Loucy (cell line): ENCODE measurements at regions not wholly inside any gene's neighbourhood (a gene's known extent, or its start where the extent isn't known, plus 50 kb on each side); places are given as distances from the start of the nearest gene placed in this dataset.

Source experiments
- H2AFZ ChIP-seq: fragments of 200-600 bp; sonication (generic); 2 replicates; pipeline ENCODE4 v1.6.0; 2016; ENCODE audit warnings: antibody characterized with exemption, mild to moderate bottlenecking, low read length, moderate library complexity
- H3F3A ChIP-seq: fragments of 200-600 bp; 2 replicates; pipeline ENCODE4 v1.6.0; 2016; ENCODE audit warnings: antibody characterized with exemption, low read depth, mild to moderate bottlenecking
- H3K27me3 ChIP-seq: fragments of 200-600 bp; sonication (generic); 2 replicates; pipeline ENCODE4 v1.6.1; 2014; ENCODE audit warnings: low read length, mild to moderate bottlenecking; ENCODE audit not compliant: insufficient read depth, poor library complexity, severe bottlenecking
- H3K36me3 ChIP-seq: fragments of 200-600 bp; sonication (generic); 2 replicates; pipeline ENCODE4 v1.6.1; 2016; ENCODE audit warnings: low read length; ENCODE audit not compliant: insufficient read depth
- H3K4me1 ChIP-seq: fragments of 200-600 bp; sonication (generic); 2 replicates; pipeline ENCODE4 v1.5.1; 2014; ENCODE audit warnings: low read length, mild to moderate bottlenecking; ENCODE audit not compliant: insufficient read depth, poor library complexity, severe bottlenecking
- H3K4me2 ChIP-seq: fragments of 200-600 bp; sonication (generic); 2 replicates; pipeline ENCODE4 v1.6.0; 2014; ENCODE audit warnings: antibody characterized with exemption, low read length, low read depth, mild to moderate bottlenecking; ENCODE audit not compliant: poor library complexity, severe bottlenecking
- H3K4me3 ChIP-seq: fragments of 200-600 bp; sonication (generic); 2 replicates; pipeline ENCODE4 v1.5.1; 2014; ENCODE audit warnings: low read length, mild to moderate bottlenecking, mixed read lengths; ENCODE audit not compliant: poor library complexity, severe bottlenecking
- H3K79me2 ChIP-seq: fragments of 200-600 bp; sonication (generic); 2 replicates; pipeline ENCODE4 v1.6.1; 2014; ENCODE audit warnings: low read length; ENCODE audit not compliant: insufficient read depth
- H3K9ac ChIP-seq: fragments of 200-600 bp; sonication (generic); 2 replicates; pipeline ENCODE4 v1.6.0; 2014; ENCODE audit warnings: mild to moderate bottlenecking, low read depth, low read length, moderate library complexity; ENCODE audit not compliant: poor library complexity, severe bottlenecking
- H3K9me2 ChIP-seq: fragments of 200-600 bp; sonication (generic); replicated peaks from 2 replicates; pipeline ENCODE4 v1.6.1; 2016; ENCODE audit warnings: low read depth, low read length, mixed read lengths
- H3K9me3 ChIP-seq: fragments of 200-600 bp; sonication (generic); 2 replicates; pipeline ENCODE4 v1.6.1; 2014; ENCODE audit warnings: mild to moderate bottlenecking, antibody characterized with exemption, low read length, low read depth; ENCODE audit not compliant: insufficient read depth
- H4K20me1 ChIP-seq: fragments of 200-600 bp; sonication (generic); 2 replicates; pipeline ENCODE4 v1.6.0; 2014; ENCODE audit warnings: antibody characterized with exemption, low read length, mild to moderate bottlenecking; ENCODE audit not compliant: insufficient read depth, poor library complexity, severe bottlenecking
- EZH2phosphoT487 ChIP-seq: fragments of 200-600 bp; IDR thresholded peaks from 2 replicates; pipeline ENCODE4 v1.6.1; 2018; ENCODE audit warnings: antibody characterized with exemption, mild to moderate bottlenecking, moderate library complexity, borderline replicate concordance
- TF ChIP-seq, protein P1 (sequence below): fragments of 200-600 bp; sonication (generic); conservative IDR thresholded peaks from 2 replicates; pipeline ENCODE4 v1.5.1; 2014; ENCODE audit warnings: mild to moderate bottlenecking, antibody characterized with exemption, low read length

DNA sequence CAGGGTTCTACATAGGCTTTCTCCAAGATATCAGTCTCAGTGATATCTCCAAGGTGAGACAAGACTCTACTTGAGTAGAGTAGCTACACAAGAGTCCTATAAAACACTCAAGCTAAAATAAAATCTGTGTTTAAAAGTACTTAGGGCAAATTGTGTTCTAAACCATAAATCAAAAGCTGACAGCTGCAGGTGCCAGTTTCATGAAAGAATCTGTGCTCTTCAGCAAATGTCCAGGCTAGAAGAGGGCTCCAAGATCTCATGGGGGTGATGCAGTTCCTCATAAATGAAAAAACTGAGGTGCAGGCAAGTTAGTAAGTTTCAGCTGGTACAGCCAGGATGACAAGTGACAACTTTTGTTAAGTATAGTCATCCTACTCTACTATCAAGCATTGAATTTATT is 142.8 kb upstream of the TNPO1 start:
- no peak overlapping the region for H3K9ac ChIP-seq
- H4K20me1 ChIP-seq, result no peaks in the 10 kb centered on the region
- H3K9me2 ChIP-seq, result no peaks in the 10 kb centered on the region
- TF ChIP-seq EZH2phosphoT487, result no peak
- TF ChIP-seq, protein P1, sequence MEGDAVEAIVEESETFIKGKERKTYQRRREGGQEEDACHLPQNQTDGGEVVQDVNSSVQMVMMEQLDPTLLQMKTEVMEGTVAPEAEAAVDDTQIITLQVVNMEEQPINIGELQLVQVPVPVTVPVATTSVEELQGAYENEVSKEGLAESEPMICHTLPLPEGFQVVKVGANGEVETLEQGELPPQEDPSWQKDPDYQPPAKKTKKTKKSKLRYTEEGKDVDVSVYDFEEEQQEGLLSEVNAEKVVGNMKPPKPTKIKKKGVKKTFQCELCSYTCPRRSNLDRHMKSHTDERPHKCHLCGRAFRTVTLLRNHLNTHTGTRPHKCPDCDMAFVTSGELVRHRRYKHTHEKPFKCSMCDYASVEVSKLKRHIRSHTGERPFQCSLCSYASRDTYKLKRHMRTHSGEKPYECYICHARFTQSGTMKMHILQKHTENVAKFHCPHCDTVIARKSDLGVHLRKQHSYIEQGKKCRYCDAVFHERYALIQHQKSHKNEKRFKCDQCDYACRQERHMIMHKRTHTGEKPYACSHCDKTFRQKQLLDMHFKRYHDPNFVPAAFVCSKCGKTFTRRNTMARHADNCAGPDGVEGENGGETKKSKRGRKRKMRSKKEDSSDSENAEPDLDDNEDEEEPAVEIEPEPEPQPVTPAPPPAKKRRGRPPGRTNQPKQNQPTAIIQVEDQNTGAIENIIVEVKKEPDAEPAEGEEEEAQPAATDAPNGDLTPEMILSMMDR, result no peak
- H3K4me1 ChIP-seq, result no peaks in the 10 kb centered on the region
- H2AFZ ChIP-seq, result no peak overlapping the region
- no peak overlapping the region for H3K4me3 ChIP-seq
- H3K4me2 ChIP-seq, result no peak overlapping the region
- no peaks in the 10 kb centered on the region for H3K27me3 ChIP-seq
- H3K79me2 ChIP-seq, result no peaks in the 10 kb centered on the region
- H3K9me3 ChIP-seq, result no peaks in the 10 kb centered on the region; the same call in 1 of the 2 replicates
- no peaks in the 10 kb centered on the region for H3K36me3 ChIP-seq
- H3F3A ChIP-seq, result no peaks in the 10 kb centered on the region

DNA sequence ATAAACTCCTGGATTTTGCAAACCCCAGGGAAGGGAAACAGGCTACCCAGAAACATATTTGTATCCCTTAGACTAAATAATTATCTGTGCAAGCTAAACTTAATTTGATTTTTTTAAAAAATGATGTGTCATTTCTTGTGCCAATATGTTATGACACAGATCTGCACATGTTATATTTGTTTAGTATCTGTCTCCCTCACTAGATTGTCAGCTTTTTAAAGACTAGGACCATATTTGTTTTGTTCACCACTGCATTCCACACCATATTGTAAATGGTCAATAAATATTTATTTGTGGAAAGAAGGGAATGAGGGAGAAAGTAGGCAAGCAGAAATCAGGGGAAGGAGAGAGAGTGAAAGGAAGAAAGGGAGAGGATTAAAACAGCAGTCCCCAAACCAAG is 143.3 kb upstream of the TNPO1 start:
- no peak overlapping the region for H3K4me2 ChIP-seq
- H4K20me1 ChIP-seq, result no peaks in the 10 kb centered on the region
- H3F3A ChIP-seq, result no peaks in the 10 kb centered on the region
- TF ChIP-seq, protein P1, result no peak
- no peak overlapping the region for H3K4me3 ChIP-seq
- no peaks in the 10 kb centered on the region for H3K36me3 ChIP-seq
- no peak overlapping the region for H3K9ac ChIP-seq
- no peak overlapping the region for H2AFZ ChIP-seq
- H3K27me3 ChIP-seq, result no peaks in the 10 kb centered on the region
- no peaks in the 10 kb centered on the region for H3K9me2 ChIP-seq
- no peaks in the 10 kb centered on the region for H3K4me1 ChIP-seq
- H3K79me2 ChIP-seq, result no peaks in the 10 kb centered on the region
- no peaks in the 10 kb centered on the region; the same call in 1 of the 2 replicates for H3K9me3 ChIP-seq

DNA sequence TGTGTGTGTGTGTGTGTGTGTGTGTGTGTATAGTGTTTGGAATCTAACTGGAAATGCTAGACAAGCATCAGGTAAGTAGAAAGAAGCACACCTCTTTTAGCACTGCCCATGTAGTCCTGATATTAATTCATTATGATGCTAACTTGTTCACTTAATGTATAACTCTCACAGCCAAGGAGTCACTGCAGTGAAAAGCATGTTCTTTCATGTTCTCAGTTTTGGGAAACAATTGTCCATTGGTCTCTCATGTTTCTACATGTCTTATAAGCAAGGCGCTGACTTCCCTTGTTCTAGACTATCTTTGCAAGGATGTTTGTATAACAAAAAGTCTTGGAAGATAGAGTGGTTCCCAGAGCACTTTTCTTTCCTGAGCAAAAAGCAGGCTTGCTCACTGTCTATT is 148.8 kb upstream of the TNPO1 start:
- no peaks in the 10 kb centered on the region for H3F3A ChIP-seq

More for the DNA sequence above, 148.8 kb upstream of the TNPO1 start:
- no peaks in the 10 kb centered on the region for H3K9me2 ChIP-seq
- H3K36me3 ChIP-seq, result no peaks in the 10 kb centered on the region
- H4K20me1 ChIP-seq, result no peaks in the 10 kb centered on the region
- no peaks in the 10 kb centered on the region for H3K27me3 ChIP-seq
- TF ChIP-seq, protein P1, result no peak
- H3K4me1 ChIP-seq, result no peaks in the 10 kb centered on the region
- no peak overlapping the region for H3K4me2 ChIP-seq
- no peaks in the 10 kb centered on the region for H3K79me2 ChIP-seq
- no peak overlapping the region for H3K9ac ChIP-seq
- no peaks in the 10 kb centered on the region for H3K9me3 ChIP-seq
- H2AFZ ChIP-seq, result no peak overlapping the region
- no peak overlapping the region for H3K4me3 ChIP-seq
